GM21367 (cell line): ENCODE measurements at regions not wholly inside any gene's neighbourhood (a gene's known extent, or its start where the extent isn't known, plus 50 kb on each side); places are given as distances from the start of the nearest gene placed in this dataset.
"Not testable (repeated sequence)": the region's sequence is repeated elsewhere in the genome, so short reads cannot be mapped to it uniquely, and the experiment has no call there.

ENCODE experiments used
- ATAC-seq: cut with Tn5 transposase; IDR thresholded peaks from one replicate; pipeline ENCODE4 v1.9.1; 2021; ENCODE audit not compliant: unreplicated experiment

DNA sequence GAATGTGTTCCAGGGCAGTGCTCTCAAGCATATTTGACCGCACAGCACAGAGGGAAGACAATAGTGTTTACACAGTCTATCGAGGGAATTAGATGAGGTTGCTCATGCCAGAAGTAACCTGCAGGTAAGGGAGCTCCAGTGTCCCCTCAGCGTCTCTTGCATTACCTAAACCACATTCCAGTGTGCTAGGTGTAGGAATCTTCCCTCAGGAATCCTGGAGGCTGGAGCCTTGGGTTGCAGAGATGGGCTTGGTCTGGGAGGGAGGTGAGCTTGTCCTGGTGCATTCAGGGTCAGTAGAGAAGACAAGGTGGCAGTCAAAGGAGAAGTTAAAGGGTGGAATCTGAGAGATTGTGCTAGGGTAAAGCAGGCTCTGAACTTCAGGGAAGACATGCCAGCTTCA, 56.3 kb downstream of the SOX14 start:
- no peak for ATAC-seq

- ATAC-seq = no peak
These were observed 71.0 kb downstream of the SOX14 start for GRCh38 chr3:137835096-137835495.

- no peak for ATAC-seq
These were observed 81.1 kb downstream of the SOX14 start for GRCh38 chr3:137845194-137845593.

DNA sequence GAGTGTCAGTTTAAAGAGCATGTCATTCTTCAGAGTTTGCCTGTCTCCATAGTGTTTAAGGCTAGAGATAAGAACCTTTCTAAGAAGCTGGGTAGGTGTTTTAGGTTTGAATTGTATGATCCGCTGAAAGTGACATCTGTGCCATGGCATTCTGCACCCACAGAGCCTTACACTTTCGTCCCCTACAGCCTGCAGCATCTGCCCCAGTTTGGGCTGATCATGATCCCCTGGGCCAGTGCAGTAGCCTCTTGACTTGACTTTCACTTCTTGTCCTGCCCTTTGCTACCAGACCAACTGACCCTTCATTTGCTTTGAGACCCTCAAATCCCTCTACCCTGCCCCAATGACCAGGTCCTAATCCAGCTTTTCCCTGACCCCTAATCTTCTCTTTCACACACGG, 81.6 kb downstream of the SOX14 start:
- ATAC-seq = no peak

DNA sequence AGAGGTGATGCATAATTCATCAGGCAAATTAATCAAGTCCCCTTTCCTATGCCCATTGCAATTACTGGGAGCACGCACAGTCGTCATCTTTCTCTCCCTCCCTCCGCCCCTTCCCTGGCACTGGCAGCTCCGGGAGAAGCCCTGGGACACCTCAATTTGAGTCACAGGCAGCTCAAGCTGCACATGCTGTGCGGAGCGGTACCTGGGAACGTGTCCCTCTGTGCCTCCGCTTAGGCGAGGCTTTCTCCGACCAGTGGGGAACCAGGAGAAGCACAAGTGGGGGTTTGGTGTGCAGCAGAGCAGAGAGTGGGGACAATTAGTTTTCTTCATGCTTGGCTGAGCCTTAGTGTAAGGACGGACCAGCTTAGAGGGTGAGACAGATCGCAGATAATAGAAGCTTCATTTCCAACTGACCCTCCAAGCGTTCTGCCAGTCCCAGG, 88.3 kb downstream of the SOX14 start:
- ATAC-seq = no peak

DNA sequence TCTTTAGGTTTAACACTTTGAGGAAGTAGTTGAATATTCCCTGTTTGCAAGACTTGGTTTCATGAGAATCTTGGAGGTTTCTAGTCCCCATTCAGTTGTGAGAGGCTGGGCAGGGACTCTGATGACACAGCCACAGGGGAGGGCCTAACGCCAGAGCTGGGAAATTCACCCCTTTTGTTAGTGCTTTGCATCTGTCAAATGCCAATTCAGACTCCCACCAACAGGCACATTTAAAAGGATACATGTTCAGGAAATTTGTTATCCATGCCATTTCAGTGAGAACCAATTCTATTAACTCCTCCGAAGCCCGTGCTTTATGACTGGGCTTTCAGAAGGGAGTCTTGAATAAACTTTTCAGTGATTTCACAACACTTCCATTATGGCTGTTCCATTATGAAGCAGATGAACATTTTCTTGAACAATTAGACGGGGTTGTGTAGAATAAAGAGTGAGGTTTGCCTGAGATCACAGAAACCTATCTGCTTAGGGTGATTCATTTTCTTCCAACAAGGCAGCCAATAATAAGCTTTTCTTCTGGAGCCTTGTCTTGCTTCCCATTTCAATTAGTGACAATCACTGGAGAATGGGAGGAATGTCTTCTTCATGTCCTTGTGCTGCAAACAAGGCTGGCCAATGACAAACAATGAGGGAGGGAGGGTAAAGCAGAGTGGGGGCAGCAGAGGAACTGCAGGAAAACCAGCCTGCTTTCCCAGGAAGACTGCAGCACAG, 90.6 kb downstream of the SOX14 start:
- no peak for ATAC-seq

DNA sequence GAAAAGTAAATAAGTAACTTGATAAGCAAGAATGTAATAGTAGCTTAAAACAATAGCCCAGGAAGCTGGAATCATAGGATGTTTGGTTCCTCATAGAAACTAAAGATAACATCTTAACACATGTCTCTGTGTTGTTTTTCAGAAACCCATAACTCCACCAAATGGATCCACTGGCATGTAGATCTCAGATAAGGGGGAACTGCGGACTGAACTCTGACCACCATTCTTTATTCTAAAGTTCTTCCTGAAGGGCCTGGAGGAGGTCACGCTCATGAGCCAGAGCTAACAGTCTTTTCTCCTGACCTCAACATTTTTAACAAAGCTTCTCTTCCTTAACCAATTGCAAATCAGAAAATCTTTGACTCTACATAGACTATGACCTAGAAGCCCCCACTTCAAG, 101.9 kb downstream of the SOX14 start:
- ATAC-seq = no peak

- ATAC-seq = no peak
These were observed 102.8 kb downstream of the SOX14 start for GRCh38 chr3:137866933-137867332.

GRCh38 chr3:137867611-137868010, 103.5 kb downstream of the SOX14 start:
- no peak for ATAC-seq

DNA sequence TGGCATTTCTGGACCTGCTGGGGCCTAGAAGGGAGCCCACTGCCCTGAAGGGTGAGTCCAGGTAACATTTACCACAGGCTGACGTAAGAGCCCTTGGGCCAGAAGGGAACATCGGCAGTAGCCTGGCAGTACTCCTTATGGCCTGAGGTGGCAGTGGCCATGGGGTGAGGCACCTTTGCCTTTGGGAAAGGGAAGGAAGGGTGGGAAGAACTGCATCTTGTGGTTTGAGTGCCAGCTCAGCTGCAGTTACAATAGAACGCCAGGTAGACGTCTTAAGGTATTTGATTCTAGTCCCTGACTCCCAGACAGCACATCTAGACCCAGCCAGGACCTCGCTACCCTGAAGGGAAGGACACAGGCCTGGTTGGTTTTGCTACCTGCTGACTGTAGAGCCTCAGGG, 104.9 kb downstream of the SOX14 start:
- no peak for ATAC-seq

- not testable (repeated sequence) for ATAC-seq
These were observed 108.5 kb downstream of the SOX14 start for GRCh38 chr3:137872589-137872988.

DNA sequence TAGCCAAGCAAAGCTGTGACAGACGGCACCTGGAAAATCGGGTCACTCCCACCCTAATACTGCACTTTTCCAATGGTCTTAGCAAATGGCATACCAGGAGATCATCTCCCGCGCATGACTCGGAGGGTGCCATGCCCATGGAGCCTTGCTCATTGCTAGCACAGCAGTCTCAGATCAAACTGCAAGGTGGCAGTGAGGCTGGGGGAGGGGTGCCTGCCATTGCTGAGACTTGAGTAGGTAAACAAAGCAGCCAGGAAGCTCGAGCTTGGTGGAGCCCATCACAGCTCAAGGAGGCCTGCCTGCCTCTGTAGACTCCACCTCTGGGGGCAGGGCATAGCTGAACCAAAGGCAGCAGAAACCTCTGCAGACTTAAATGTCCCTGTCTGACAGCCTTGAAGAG, 113.1 kb upstream of the CLDN18 start:
- ATAC-seq = not testable (repeated sequence)

DNA sequence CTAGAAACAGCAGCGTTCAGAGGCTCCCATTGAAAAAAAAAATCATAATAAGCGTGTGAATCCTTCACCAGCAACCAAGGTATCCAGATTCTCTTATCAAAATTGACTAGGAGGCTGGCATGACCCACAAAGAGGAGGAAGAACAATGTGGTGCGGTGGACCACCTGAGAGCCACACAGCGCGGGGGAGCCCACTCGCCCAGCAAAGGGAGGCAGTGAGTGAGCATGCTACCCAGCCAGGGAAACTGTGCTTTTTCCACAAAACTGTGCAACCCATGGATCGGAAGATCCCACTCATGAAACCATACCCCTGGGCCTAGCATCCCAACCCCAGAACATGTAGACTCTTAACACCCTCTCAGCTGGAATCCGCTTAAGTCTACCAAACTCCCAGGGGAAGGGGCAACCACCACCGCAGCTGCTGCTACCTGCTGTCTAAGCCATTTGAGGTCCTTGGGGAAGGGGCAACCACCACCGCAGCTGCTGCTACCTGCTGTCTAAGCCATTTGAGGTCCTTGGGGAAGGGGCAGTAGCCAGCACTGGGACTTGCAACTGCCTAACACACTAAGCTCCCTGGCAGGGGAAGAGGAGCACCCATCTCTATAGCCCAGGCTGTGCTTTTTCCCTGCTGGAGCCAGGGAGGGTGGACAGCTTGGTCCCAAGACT, 102.8 kb upstream of the CLDN18 start:
- ATAC-seq = no peak

DNA sequence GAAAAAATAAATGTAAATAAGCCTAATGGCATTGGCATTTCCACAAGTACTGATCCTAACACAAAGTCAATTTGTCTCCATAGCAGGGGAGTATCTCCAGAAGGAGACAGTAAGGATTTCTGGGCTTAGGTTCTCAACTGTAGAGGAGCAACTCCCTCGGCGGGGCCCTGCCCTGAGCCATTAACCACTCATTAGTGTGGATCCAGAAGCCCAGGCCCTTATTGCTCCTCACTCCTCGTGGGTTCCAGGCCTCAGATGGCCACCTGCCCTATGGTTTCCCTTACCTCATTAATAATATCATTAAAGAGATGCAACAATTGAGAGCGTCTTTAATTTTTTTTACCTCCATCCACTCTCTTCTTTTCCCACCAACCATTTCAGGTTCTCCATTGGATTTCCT, 85.3 kb upstream of the CLDN18 start:
- ATAC-seq = no peak

GRCh38 chr3:137925080-137925479, 84.9 kb upstream of the CLDN18 start:
- no peak for ATAC-seq

DNA sequence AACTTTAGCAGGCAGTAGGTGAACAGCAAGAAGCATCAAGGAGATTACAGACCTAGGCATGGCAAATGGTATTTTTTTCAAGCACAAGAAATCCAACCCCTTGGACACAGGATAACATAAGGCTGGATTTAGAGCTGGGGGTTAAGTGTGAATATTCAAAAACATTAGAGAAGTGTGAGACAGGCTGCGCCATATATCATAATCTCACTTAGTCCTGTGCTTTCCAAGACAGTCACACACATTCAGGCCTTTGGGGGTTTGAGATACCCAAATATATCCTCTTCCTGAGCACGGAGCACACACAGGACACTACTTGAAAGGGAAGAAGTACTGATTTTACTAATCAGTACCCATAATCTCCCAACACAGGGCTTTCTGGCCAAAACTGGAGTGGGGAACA, 83.0 kb upstream of the CLDN18 start:
- ATAC-seq = no peak

DNA sequence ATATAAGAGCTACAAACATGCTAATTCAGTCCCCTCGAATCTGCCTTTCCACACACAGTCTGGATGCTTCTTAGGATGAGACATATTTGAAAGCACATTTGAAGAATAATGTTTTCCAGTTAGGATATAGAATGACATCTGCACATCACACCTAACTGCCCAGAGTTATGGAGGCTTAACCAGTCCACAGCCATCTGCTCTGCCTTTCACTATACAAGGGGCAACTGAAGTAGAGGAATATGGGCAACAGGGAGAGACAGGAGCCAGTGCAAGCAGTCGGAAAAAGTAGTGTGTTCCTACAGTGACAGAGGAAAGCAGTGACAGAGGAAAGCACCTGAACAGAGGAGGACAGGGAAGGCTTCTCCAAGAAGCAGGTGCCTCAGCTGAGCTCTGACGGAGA, 79.0 kb upstream of the CLDN18 start:
- ATAC-seq = no peak

DNA sequence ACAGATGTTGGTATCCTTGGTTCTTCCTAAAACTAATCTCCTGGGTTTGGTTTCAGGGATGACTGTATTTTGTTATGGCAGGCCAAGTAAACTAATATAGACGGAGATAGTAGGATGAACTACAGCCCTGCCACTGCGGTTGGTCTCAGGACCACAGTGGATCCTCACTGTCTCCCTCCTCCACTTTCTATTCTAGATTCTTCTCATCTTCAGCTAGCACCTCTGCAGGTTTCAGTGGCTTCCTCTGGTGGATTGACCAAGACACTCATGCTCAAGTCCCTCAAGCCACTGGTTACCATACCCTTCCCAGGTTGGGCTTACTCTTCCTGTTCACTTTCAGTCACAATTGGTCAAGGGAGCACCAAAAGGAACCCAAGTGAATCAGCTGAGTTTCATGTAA, 71.1 kb upstream of the CLDN18 start:
- ATAC-seq = no peak

DNA sequence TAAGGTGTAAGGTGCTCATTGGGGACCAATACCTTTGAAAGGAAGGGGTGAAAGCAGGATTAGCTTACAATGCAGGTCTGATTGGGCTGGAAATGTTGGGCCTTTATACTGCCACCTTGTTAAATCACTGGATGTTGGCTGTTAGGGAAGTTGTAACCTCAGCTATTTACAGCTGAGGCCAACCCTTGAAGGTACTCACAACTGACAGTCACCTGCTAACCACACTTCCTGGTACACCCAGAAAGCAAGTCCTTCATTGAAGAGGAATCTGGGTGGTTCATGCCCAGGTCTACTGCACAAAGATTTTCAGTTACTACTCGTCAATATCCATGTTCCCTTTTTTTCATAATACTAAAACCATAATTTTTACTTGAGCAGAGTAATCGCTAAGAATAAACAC, 65.4 kb upstream of the CLDN18 start:
- no peak for ATAC-seq

- peak; percentile 83 for ATAC-seq
These were observed 63.5 kb upstream of the CLDN18 start for GRCh38 chr3:137946356-137946973.

DNA sequence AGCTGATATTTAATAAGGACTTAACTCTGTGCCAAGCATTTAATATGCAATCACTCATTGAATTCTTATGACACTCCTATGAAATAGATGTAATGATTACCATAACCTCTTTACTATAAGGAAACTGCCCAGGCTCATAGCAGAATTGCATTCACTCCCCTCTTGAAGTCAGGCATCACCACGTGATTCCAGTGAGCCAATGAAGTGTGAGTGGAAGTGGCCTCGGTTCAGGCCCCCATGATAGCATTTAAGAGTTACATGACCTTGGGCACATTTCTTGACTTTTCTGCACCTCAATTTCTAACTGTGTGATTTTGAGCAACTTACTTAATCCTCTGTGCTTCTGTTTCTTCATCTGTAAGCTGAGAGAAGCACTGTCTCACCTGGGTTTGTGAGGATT, 62.8 kb upstream of the CLDN18 start:
- no peak for ATAC-seq

- ATAC-seq = no peak
These were observed 61.4 kb upstream of the CLDN18 start for GRCh38 chr3:137948400-137949072.
